ENCODE measurements at regions not wholly inside any gene's neighbourhood (a gene's known extent, or its start where the extent isn't known, plus 50 kb on each side); places are given as distances from the start of the nearest gene placed in this dataset.

- TF ChIP-seq TAF1 (IDR thresholded peaks at IDR 0.05; ENCODE audit: low read depth, low read length) (no peak), POLR2AphosphoS5 (IDR thresholded peaks at IDR 0.05; ENCODE audit: low read depth, low read length) (no peak), POLR2A (IDR thresholded peaks at IDR 0.05; ENCODE audit: low read depth, low read length) (no peak), POU2F2 (IDR thresholded peaks at IDR 0.05; ENCODE audit: low read depth, low read length) (no peak)
Observed at GRCh38 chr2:8278709-8279354, 403.0 kb upstream of the ID2 start.

All from GM12891 (cell line).